ENCODE measurements at regions not wholly inside any gene's neighbourhood (a gene's known extent, or its start where the extent isn't known, plus 50 kb on each side); places are given as distances from the start of the nearest gene placed in this dataset.

- Histone ChIP-seq H3K4me2 (ENCODE audit: insufficient read depth, low read length) (no peak overlapping the region), H3K27ac (ENCODE audit: extremely low read depth, low read depth, low read length) (no peak overlapping the region), H4K20me1 (replicated peaks; ENCODE audit: control insufficient read depth, insufficient read depth, low read length) (no peaks in the 10 kb centered on the region; the same call in 1 of the 2 replicates), H3K36me3 (ENCODE audit: control insufficient read depth, insufficient read depth, low read length) (no peaks in the 10 kb centered on the region), H3K9me3 (replicated peaks; ENCODE audit: control insufficient read depth, insufficient read depth, low read depth, low read length) (no peaks in the 10 kb centered on the region), H3K4me1 (replicated peaks in 1 of 2; ENCODE audit: control insufficient read depth in 2 of 2, insufficient read depth in 2 of 2, low read length in 2 of 2) (peaks cover 0 to 13% of the 10 kb centered on the region in 2 experiments; a peak in 4 of 5 replicates), H3K9me1 (ENCODE audit: control insufficient read depth, insufficient read depth, low read length) (no peaks in the 10 kb centered on the region), H3K27me3 (ENCODE audit: control insufficient read depth in 2 of 2, insufficient read depth in 2 of 2, low read length in 2 of 2) (no peaks in the 10 kb centered on the region), H3K4me3 (no peak overlapping the region), H2AFZ (ENCODE audit: low read depth, low read length) (no peak overlapping the region), H3K79me2 (ENCODE audit: control insufficient read depth, insufficient read depth, low read length) (peaks cover 11% of the 10 kb centered on the region; the same call in 2 of the 3 replicates), H3K9ac (ENCODE audit: insufficient read depth in 1 of 2, low read depth in 2 of 2, low read length in 2 of 2) (no peak overlapping the region)
- no peak for TF ChIP-seq ASH1L (IDR thresholded peaks at IDR 0.05; ENCODE audit: borderline replicate concordance, low read depth, partially characterized antibody)
- no peak for TF ChIP-seq ZNF224 (CRISPR knock-in tag; IDR thresholded peaks at IDR 0.05)
- no peak for TF ChIP-seq POLR2AphosphoS2 (IDR thresholded peaks at IDR 0.05; ENCODE audit: low read length)
- TF ChIP-seq SNRNP70 (optimal IDR thresholded peaks at IDR 0.05; ENCODE audit: low read depth, low read length), result no peak
- TF ChIP-seq POLR3A (IDR thresholded peaks at IDR 0.05; ENCODE audit: borderline replicate concordance, extremely low read depth, insufficient read depth, insufficient read length), result no peak
- TF ChIP-seq ZBTB43 (CRISPR knock-in tag; IDR thresholded peaks at IDR 0.05), result no peak
- TF ChIP-seq E2F4 (CRISPR knock-in tag; IDR thresholded peaks at IDR 0.05; ENCODE audit: low read depth), result no peak
- no peak for TF ChIP-seq ZNF507 (tag; conservative IDR thresholded peaks at IDR 0.05)
- TF ChIP-seq FOXP1 (CRISPR knock-in tag; IDR thresholded peaks at IDR 0.05), result no peak
- TF ChIP-seq HNRNPH1 (optimal IDR thresholded peaks at IDR 0.05; ENCODE audit: low read depth, low read length), result no peak
- no peak for TF ChIP-seq SAFB2 (IDR thresholded peaks at IDR 0.05; ENCODE audit: borderline replicate concordance, low read depth, low read length, severe bottlenecking)
- TF ChIP-seq POLR2B (IDR thresholded peaks at IDR 0.05; ENCODE audit: low read depth, partially characterized antibody), result no peak
- TF ChIP-seq THRB (CRISPR knock-in tag; conservative IDR thresholded peaks at IDR 0.05), result no peak
- TF ChIP-seq ZBTB8A (IDR thresholded peaks at IDR 0.05; ENCODE audit: partially characterized antibody), result no peak
- TF ChIP-seq MTA1 (IDR thresholded peaks at IDR 0.05; ENCODE audit: borderline replicate concordance), result no peak
- no peak for TF ChIP-seq FUS (optimal IDR thresholded peaks at IDR 0.05; ENCODE audit: low read depth, low read length)
- no peak for TF ChIP-seq SMAD1 (IDR thresholded peaks at IDR 0.05; ENCODE audit: low read depth, low read length, partially characterized antibody)
- no peak for DNase-seq (ENCODE audit: extremely low read depth in 1 of 4, low spot score in 3 of 4)
- POLR2A ChIA-PET, result no interaction called here
- in situ Hi-C loops (cut with MboI) (no loop called here), intact Hi-C loops (cut with micrococcal nuclease) (loop anchor here (10.0 kb wide), 1 partner anchor 156 kb away; no protein-coding TSS in a partner anchor)
- FAIRE-seq, result no peak
- CTCF ChIA-PET (ENCODE audit: low intra/inter-chr PET ratio), result no interaction called here
- no TSS peak for BruUV-seq (replicated peaks)
- no peak for ATAC-seq
- WGBS (ENCODE audit: insufficient coverage, low coverage, missing lambda C conversion rate), result 93% methylated on average over 4 of the region's 5 CpGs
Measured at GRCh38 chr14:71328954-71329353, 421.7 kb downstream of the PCNX1 start.

Measured in K562 (cell line).